ENCODE measurements at regions not wholly inside any gene's neighbourhood (a gene's known extent, or its start where the extent isn't known, plus 50 kb on each side); places are given as distances from the start of the nearest gene placed in this dataset.

DNA sequence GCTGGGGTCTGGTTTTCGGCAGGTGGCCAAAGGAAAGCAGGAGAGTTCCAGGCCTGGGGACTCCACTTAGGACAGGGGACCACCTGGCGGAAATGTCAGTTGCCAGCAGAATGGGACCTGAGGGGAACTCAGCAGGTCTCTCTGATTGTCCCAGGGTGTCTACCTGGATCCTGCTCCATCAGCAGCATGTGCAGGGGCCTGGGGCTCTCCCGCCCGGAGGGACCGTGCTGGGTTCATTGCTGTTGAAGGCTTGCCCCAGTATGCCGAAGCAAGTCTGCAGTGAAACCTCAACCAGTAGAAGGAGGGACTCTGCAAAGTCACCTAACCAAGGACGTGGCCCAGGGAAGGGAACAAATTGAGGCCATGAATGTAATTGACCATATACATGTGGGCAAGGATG lies 506.5 kb upstream of the MKI67 start:
- no peaks in the 10 kb centered on the region for H3K79me2 ChIP-seq (ENCODE audit: insufficient read depth, low read length)
- no peak overlapping the region for H2AFZ ChIP-seq (ENCODE audit: low read depth, low read length, poor library complexity, severe bottlenecking)
- CTCF ChIA-PET: no interaction called here
- no peak overlapping the region for H3K9ac ChIP-seq (ENCODE audit: low read length)
- POLR2A ChIA-PET: no interaction called here
- no peaks in the 10 kb centered on the region for H3K9me2 ChIP-seq (ENCODE audit: insufficient read depth)
- no peak overlapping the region for H3K4me2 ChIP-seq (ENCODE audit: low read length)
- DNase-seq (ENCODE audit: low read depth, low spot score) (no peak), ATAC-seq (no peak)
- BruUV-seq (replicated peaks): no TSS peak
- intact Hi-C loops (cut with micrococcal nuclease): loop anchor here (5.0 kb wide), 1 partner anchor 210 kb away; no protein-coding TSS in a partner anchor
- RAD21 ChIA-PET (ENCODE audit: low non-redundant PET in 1 of 2, low total read pairs in 2 of 2, uncharacterized antibody in 2 of 2, unreplicated experiment in 2 of 2): no interaction called here
- no peak overlapping the region for H3K4me3 ChIP-seq (replicated peaks in 1 of 2; ENCODE audit: low read depth in 1 of 2, low read length in 2 of 2)
- TF ChIP-seq RAD21 (IDR thresholded peaks at IDR 0.05; ENCODE audit: low read depth): no peak
- TF ChIP-seq EZH2phosphoT487 (IDR thresholded peaks at IDR 0.05; ENCODE audit: borderline replicate concordance): no peak
- TF ChIP-seq CEBPB (IDR thresholded peaks at IDR 0.05; ENCODE audit: low read depth): no peak
- TF ChIP-seq POLR2AphosphoS5 (IDR thresholded peaks at IDR 0.05; ENCODE audit: low read depth, low read length): no peak
- TF ChIP-seq, protein P1, sequence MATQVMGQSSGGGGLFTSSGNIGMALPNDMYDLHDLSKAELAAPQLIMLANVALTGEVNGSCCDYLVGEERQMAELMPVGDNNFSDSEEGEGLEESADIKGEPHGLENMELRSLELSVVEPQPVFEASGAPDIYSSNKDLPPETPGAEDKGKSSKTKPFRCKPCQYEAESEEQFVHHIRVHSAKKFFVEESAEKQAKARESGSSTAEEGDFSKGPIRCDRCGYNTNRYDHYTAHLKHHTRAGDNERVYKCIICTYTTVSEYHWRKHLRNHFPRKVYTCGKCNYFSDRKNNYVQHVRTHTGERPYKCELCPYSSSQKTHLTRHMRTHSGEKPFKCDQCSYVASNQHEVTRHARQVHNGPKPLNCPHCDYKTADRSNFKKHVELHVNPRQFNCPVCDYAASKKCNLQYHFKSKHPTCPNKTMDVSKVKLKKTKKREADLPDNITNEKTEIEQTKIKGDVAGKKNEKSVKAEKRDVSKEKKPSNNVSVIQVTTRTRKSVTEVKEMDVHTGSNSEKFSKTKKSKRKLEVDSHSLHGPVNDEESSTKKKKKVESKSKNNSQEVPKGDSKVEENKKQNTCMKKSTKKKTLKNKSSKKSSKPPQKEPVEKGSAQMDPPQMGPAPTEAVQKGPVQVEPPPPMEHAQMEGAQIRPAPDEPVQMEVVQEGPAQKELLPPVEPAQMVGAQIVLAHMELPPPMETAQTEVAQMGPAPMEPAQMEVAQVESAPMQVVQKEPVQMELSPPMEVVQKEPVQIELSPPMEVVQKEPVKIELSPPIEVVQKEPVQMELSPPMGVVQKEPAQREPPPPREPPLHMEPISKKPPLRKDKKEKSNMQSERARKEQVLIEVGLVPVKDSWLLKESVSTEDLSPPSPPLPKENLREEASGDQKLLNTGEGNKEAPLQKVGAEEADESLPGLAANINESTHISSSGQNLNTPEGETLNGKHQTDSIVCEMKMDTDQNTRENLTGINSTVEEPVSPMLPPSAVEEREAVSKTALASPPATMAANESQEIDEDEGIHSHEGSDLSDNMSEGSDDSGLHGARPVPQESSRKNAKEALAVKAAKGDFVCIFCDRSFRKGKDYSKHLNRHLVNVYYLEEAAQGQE (IDR thresholded peaks at IDR 0.05; ENCODE audit: low read depth): no peak
- TF ChIP-seq TCF7L2 (IDR thresholded peaks at IDR 0.05; ENCODE audit: borderline replicate concordance, extremely low read depth, insufficient read depth, insufficient read length): no peak
- no peak for TF ChIP-seq SRF (IDR thresholded peaks at IDR 0.05; ENCODE audit: low read depth)
- TF ChIP-seq EZH2 (IDR thresholded peaks at IDR 0.05): no peak
- no peak for TF ChIP-seq JUND (IDR thresholded peaks at IDR 0.05)
- no peak for TF ChIP-seq ZNF274 (IDR thresholded peaks at IDR 0.05; ENCODE audit: low read depth, low read length)
- no peak for TF ChIP-seq CBX3 (IDR thresholded peaks at IDR 0.05; ENCODE audit: low read depth)
- no peak for TF ChIP-seq YY1 (IDR thresholded peaks at IDR 0.05; ENCODE audit: extremely low read depth, insufficient replicate concordance, low read depth, low read length)
- TF ChIP-seq, protein P2, sequence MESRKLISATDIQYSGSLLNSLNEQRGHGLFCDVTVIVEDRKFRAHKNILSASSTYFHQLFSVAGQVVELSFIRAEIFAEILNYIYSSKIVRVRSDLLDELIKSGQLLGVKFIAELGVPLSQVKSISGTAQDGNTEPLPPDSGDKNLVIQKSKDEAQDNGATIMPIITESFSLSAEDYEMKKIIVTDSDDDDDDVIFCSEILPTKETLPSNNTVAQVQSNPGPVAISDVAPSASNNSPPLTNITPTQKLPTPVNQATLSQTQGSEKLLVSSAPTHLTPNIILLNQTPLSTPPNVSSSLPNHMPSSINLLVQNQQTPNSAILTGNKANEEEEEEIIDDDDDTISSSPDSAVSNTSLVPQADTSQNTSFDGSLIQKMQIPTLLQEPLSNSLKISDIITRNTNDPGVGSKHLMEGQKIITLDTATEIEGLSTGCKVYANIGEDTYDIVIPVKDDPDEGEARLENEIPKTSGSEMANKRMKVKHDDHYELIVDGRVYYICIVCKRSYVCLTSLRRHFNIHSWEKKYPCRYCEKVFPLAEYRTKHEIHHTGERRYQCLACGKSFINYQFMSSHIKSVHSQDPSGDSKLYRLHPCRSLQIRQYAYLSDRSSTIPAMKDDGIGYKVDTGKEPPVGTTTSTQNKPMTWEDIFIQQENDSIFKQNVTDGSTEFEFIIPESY (IDR thresholded peaks at IDR 0.05; ENCODE audit: extremely low read depth, insufficient replicate concordance, low read length): no peak
- no peak for TF ChIP-seq SP1 (IDR thresholded peaks at IDR 0.05; ENCODE audit: low read depth)
- no peak for TF ChIP-seq ZFX (IDR thresholded peaks at IDR 0.05)
- no peak for TF ChIP-seq SIN3A (IDR thresholded peaks at IDR 0.05; ENCODE audit: low read depth)
- no peak for TF ChIP-seq FOSL1 (IDR thresholded peaks at IDR 0.05; ENCODE audit: low read depth)
- no peak for TF ChIP-seq ELF1 (IDR thresholded peaks at IDR 0.05; ENCODE audit: borderline replicate concordance, low read depth)
- peaks cover 27% of the 10 kb centered on the region for H3K27me3 ChIP-seq (ENCODE audit: insufficient read depth, low read length)
- H4K20me1 ChIP-seq (ENCODE audit: insufficient read depth): no peaks in the 10 kb centered on the region
- no peaks in the 10 kb centered on the region for H3K36me3 ChIP-seq (ENCODE audit: control insufficient read depth in 1 of 2, insufficient read depth in 2 of 2, low read length in 2 of 2)
- H3K4me1 ChIP-seq (ENCODE audit: control insufficient read depth in 1 of 2, insufficient read depth in 2 of 2, low read length in 2 of 2): peaks cover 18 to 30% of the 10 kb centered on the region in 2 experiments
- no peaks in the 10 kb centered on the region for H3K9me3 ChIP-seq (ENCODE audit: control insufficient read depth in 1 of 2, insufficient read depth in 1 of 2, low read depth in 1 of 2, low read length in 2 of 2)
- H3K27ac ChIP-seq (ENCODE audit: low read depth, low read length): no peak overlapping the region
